ENCODE measurements at regions not wholly inside any gene's neighbourhood (a gene's known extent, or its start where the extent isn't known, plus 50 kb on each side); places are given as distances from the start of the nearest gene placed in this dataset.

GRCh38 chr14:95808371-95808770, 68.3 kb upstream of the TUNAR start:
- TF ChIP-seq CTCF (IDR thresholded peaks at IDR 0.05; ENCODE audit: control insufficient read depth, insufficient read depth, low read depth, low read length, missing control alignments), result no peak
- DNase-seq (ENCODE audit: low read depth), result no peak
- no peak overlapping the region for H3K4me3 ChIP-seq (ENCODE audit: control insufficient read depth, low read depth, low read length)

GRCh38 chr14:95796788-95797187, 79.8 kb upstream of the TUNAR start:
- no peak for TF ChIP-seq CTCF (IDR thresholded peaks at IDR 0.05; ENCODE audit: control insufficient read depth, insufficient read depth, low read depth, low read length, missing control alignments)
- no peak for DNase-seq (ENCODE audit: low read depth)

GRCh38 chr14:95787941-95788340, 74.0 kb upstream of the TCL1A start:
- no peak for TF ChIP-seq CTCF (IDR thresholded peaks at IDR 0.05; ENCODE audit: control insufficient read depth, insufficient read depth, low read depth, low read length, missing control alignments)
- no peak overlapping the region for H3K4me3 ChIP-seq (ENCODE audit: control insufficient read depth, low read depth, low read length)

More at GRCh38 chr14:95796788-95797187, 79.8 kb upstream of the TUNAR start:
- H3K4me3 ChIP-seq (ENCODE audit: control insufficient read depth, low read depth, low read length), result no peak overlapping the region

GRCh38 chr14:95786566-95786965, 72.6 kb upstream of the TCL1A start:
- no peak overlapping the region for H3K4me3 ChIP-seq (ENCODE audit: control insufficient read depth, low read depth, low read length)
- TF ChIP-seq CTCF (IDR thresholded peaks at IDR 0.05; ENCODE audit: control insufficient read depth, insufficient read depth, low read depth, low read length, missing control alignments), result no peak
- DNase-seq (ENCODE audit: low read depth), result no peak

More at GRCh38 chr14:95787941-95788340, 74.0 kb upstream of the TCL1A start:
- no peak for DNase-seq (ENCODE audit: low read depth)

GRCh38 chr14:95784137-95784536, 70.2 kb upstream of the TCL1A start:
- TF ChIP-seq CTCF (IDR thresholded peaks at IDR 0.05; ENCODE audit: control insufficient read depth, insufficient read depth, low read depth, low read length, missing control alignments), result no peak
- no peak for DNase-seq (ENCODE audit: low read depth)
- H3K4me3 ChIP-seq (ENCODE audit: control insufficient read depth, low read depth, low read length), result no peak overlapping the region

GRCh38 chr14:95776798-95777534, 63.0 kb upstream of the TCL1A start:
- TF ChIP-seq CTCF (IDR thresholded peaks at IDR 0.05; ENCODE audit: control insufficient read depth, insufficient read depth, low read depth, low read length, missing control alignments), result no peak
- no peak overlapping the region for H3K4me3 ChIP-seq (ENCODE audit: control insufficient read depth, low read depth, low read length)
- no peak for DNase-seq (ENCODE audit: low read depth)
